ENCODE measurements at regions not wholly inside any gene's neighbourhood (a gene's known extent, or its start where the extent isn't known, plus 50 kb on each side); places are given as distances from the start of the nearest gene placed in this dataset.
"Not testable (repeated sequence)": the region's sequence is repeated elsewhere in the genome, so short reads cannot be mapped to it uniquely, and the experiment has no call there.

GRCh38 chr6:87756858-87757257, 54.8 kb upstream of the AKIRIN2 start:
- Histone ChIP-seq H3K9me3 (no peaks in the 10 kb centered on the region), H3K4me3 (no peak overlapping the region), H3K36me3 (no peaks in the 10 kb centered on the region), H3K27ac (no peak overlapping the region), H3K4me1 (peaks cover 13% of the 10 kb centered on the region), H3K27me3 (ENCODE audit: low read depth) (no peaks in the 10 kb centered on the region)
- intact Hi-C loops (cut with DNase I) = no loop called here
- no peak for TF ChIP-seq CTCF (IDR thresholded peaks at IDR 0.05)
- DNase-seq = peak; percentile 53
- ATAC-seq = peak; percentile 86 to 91

- no peak for TF ChIP-seq CTCF (IDR thresholded peaks at IDR 0.05)
- Histone ChIP-seq H3K9me3 (no peaks in the 10 kb centered on the region), H3K27ac (no peak overlapping the region), H3K4me3 (no peak overlapping the region), H3K4me1 (peaks cover 13% of the 10 kb centered on the region), H3K27me3 (ENCODE audit: low read depth) (no peaks in the 10 kb centered on the region), H3K36me3 (no peaks in the 10 kb centered on the region)
- intact Hi-C loops (cut with DNase I) = no loop called here
- ATAC-seq (peak in 1 of 2 donors; percentile 8), DNase-seq (no peak)
Observed at GRCh38 chr6:87755708-87756671, 54.0 kb upstream of the AKIRIN2 start.

DNA sequence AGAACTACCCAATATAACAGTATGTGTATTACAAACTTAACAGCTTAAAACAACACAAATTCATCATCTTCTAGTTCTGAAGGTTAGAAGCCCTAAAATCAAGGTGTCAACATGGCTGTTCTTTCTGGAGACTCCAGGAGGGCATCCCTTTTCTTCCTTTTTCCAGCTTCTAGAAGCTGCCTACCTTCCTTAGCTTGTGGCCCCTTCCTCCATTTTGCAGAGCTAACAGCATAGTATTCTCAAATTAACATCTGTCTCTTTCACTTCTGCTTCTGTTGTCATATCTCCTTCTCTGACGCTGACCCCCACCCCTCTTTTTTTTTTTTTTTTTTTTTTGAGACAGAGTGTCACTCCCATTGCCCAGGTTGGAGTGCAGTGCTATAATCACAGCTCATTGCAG, 52.8 kb upstream of the AKIRIN2 start:
- TF ChIP-seq CTCF (IDR thresholded peaks at IDR 0.05) = no peak
- intact Hi-C loops (cut with DNase I) = no loop called here
- Histone ChIP-seq H3K27ac (no peak overlapping the region), H3K4me3 (no peak overlapping the region), H3K9me3 (no peaks in the 10 kb centered on the region), H3K27me3 (ENCODE audit: low read depth) (no peaks in the 10 kb centered on the region), H3K36me3 (no peaks in the 10 kb centered on the region), H3K4me1 (peaks cover 13% of the 10 kb centered on the region)
- ATAC-seq = no peak
- DNase-seq = no peak

DNA sequence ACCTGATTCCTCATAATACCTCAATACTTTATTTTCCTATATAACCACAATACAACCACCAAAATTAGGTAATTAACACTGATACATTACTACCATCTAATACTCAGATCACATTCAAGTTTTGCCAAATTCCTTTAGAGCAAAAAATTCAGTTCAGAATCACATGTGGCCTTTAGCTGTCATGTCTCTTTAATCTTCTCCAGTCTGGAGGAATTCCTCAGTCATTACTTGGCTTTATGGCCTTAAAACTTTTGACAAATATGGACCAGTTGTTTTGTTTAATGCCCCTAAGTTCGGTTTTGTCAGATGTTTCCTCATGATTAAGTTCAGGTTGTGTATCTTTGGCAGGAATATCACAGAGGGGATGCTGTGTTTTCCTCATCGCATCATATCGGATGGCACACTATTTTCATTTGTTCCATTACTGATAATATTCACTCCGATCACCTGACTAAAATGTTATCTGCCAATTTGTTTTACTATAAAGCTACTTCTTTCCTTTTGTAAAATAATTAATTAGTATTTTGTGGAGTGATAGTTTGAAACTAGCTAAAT, 51.2 kb upstream of the AKIRIN2 start:
- Histone ChIP-seq H3K27me3 (ENCODE audit: low read depth) (no peaks in the 10 kb centered on the region), H3K9me3 (no peaks in the 10 kb centered on the region), H3K27ac (no peak overlapping the region), H3K4me3 (no peak overlapping the region), H3K36me3 (no peaks in the 10 kb centered on the region), H3K4me1 (peaks cover 13% of the 10 kb centered on the region)
- no peak for TF ChIP-seq CTCF (IDR thresholded peaks at IDR 0.05)
- intact Hi-C loops (cut with DNase I) = no loop called here
- DNase-seq (no peak), ATAC-seq (no peak)

DNA sequence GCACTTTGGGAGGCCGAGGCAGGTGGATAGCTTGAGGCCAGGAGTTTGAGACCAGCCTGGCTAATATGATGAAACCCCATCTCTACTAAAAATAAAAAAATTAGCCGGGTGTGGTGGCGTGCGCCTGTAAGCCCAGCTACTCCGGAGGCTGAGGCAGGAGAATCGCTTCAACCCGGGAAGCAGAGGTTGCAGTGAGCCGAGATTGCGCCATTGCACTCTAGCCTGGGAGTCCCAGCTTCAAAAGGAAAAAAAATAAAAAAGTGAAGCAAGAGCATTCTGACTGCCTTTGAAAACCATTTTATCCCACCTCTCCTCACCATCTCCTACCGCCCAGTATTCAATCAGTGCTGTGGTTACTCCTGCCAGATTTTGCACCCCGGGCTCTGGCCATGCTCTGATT, 50.5 kb upstream of the AKIRIN2 start:
- DNase-seq; H3K4me3 ChIP-seq; ATAC-seq; intact Hi-C loops (cut with DNase I); H3K36me3 ChIP-seq; H3K27ac ChIP-seq; H3K27me3 ChIP-seq (ENCODE audit: low read depth); H3K9me3 ChIP-seq: not testable (repeated sequence)
- peaks cover 11% of the 10 kb centered on the region for H3K4me1 ChIP-seq

Data from lower lobe of right lung (tissue), 2 donors.